ENCODE measurements at regions not wholly inside any gene's neighbourhood (a gene's known extent, or its start where the extent isn't known, plus 50 kb on each side); places are given as distances from the start of the nearest gene placed in this dataset.

- H3K4me3 ChIP-seq (ENCODE audit: low read depth, low read length, poor library complexity, severe bottlenecking): no peak overlapping the region
- H3K27ac ChIP-seq (ENCODE audit: low read depth, low read length, poor library complexity, severe bottlenecking): no peak overlapping the region
- ChIA-PET CTCF (no interaction called here), POLR2A (ENCODE audit: low non-redundant PET) (no interaction called here)
- no peaks in the 10 kb centered on the region for H3K4me1 ChIP-seq (ENCODE audit: insufficient read depth, low read length, poor library complexity, severe bottlenecking)
- TF ChIP-seq CTCF (conservative IDR thresholded peaks at IDR 0.05; ENCODE audit: low read depth, low read length) (no peak), EZH2 (IDR thresholded peaks at IDR 0.05; ENCODE audit: borderline replicate concordance, low read depth, low read length, poor library complexity, severe bottlenecking) (no peak)
- intact Hi-C loops (cut with micrococcal nuclease; ENCODE audit: unreplicated experiment): no loop called here
- DNase-seq (ENCODE audit: low spot score): no peak
- H3K9me3 ChIP-seq (ENCODE audit: low read depth, low read length, poor library complexity, severe bottlenecking): no peaks in the 10 kb centered on the region
- no TSS peak for BruUV-seq (replicated peaks)
- no peaks in the 10 kb centered on the region for H3K36me3 ChIP-seq (ENCODE audit: insufficient read depth, low read length, poor library complexity, severe bottlenecking)
- H3K27me3 ChIP-seq (replicated peaks; ENCODE audit: insufficient read depth, low read depth, low read length, poor library complexity): no peaks in the 10 kb centered on the region
Measured at GRCh38 chr6:91358986-91359385, 772.1 kb upstream of the MAP3K7 start.

GRCh38 chr6:91352878-91353277 lies 766.0 kb upstream of the MAP3K7 start:
- CTCF ChIA-PET: no interaction called here
- H3K4me3 ChIP-seq (ENCODE audit: low read depth, low read length, poor library complexity, severe bottlenecking): no peak overlapping the region
- DNase-seq (ENCODE audit: low spot score): no peak
- POLR2A ChIA-PET (ENCODE audit: low non-redundant PET): interaction anchor here (0.7 kb wide), 1 partner anchor 1891 kb away, joined by 9 read pairs; no protein-coding TSS in a partner anchor
- no peak for TF ChIP-seq EZH2 (IDR thresholded peaks at IDR 0.05; ENCODE audit: borderline replicate concordance, low read depth, low read length, poor library complexity, severe bottlenecking)
- no peak for TF ChIP-seq CTCF (conservative IDR thresholded peaks at IDR 0.05; ENCODE audit: low read depth, low read length)
- intact Hi-C loops (cut with micrococcal nuclease; ENCODE audit: unreplicated experiment): no loop called here
- no peaks in the 10 kb centered on the region for H3K27me3 ChIP-seq (replicated peaks; ENCODE audit: insufficient read depth, low read depth, low read length, poor library complexity)
- no peaks in the 10 kb centered on the region for H3K36me3 ChIP-seq (ENCODE audit: insufficient read depth, low read length, poor library complexity, severe bottlenecking)
- H3K9me3 ChIP-seq (ENCODE audit: low read depth, low read length, poor library complexity, severe bottlenecking): no peaks in the 10 kb centered on the region
- H3K4me1 ChIP-seq (ENCODE audit: insufficient read depth, low read length, poor library complexity, severe bottlenecking): no peaks in the 10 kb centered on the region
- no peak overlapping the region for H3K27ac ChIP-seq (ENCODE audit: low read depth, low read length, poor library complexity, severe bottlenecking)
- no TSS peak for BruUV-seq (replicated peaks)

GRCh38 chr6:91352321-91352720 lies 765.4 kb upstream of the MAP3K7 start:
- DNase-seq (ENCODE audit: low spot score): no peak
- no TSS peak for BruUV-seq (replicated peaks)
- no peaks in the 10 kb centered on the region for H3K9me3 ChIP-seq (ENCODE audit: low read depth, low read length, poor library complexity, severe bottlenecking)
- H3K4me1 ChIP-seq (ENCODE audit: insufficient read depth, low read length, poor library complexity, severe bottlenecking): no peaks in the 10 kb centered on the region
- intact Hi-C loops (cut with micrococcal nuclease; ENCODE audit: unreplicated experiment): no loop called here
- CTCF ChIA-PET: no interaction called here
- no peak overlapping the region for H3K27ac ChIP-seq (ENCODE audit: low read depth, low read length, poor library complexity, severe bottlenecking)
- no peak overlapping the region for H3K4me3 ChIP-seq (ENCODE audit: low read depth, low read length, poor library complexity, severe bottlenecking)
- H3K27me3 ChIP-seq (replicated peaks; ENCODE audit: insufficient read depth, low read depth, low read length, poor library complexity): no peaks in the 10 kb centered on the region
- POLR2A ChIA-PET (ENCODE audit: low non-redundant PET): no interaction called here
- no peaks in the 10 kb centered on the region for H3K36me3 ChIP-seq (ENCODE audit: insufficient read depth, low read length, poor library complexity, severe bottlenecking)
- no peak for TF ChIP-seq CTCF (conservative IDR thresholded peaks at IDR 0.05; ENCODE audit: low read depth, low read length)
- TF ChIP-seq EZH2 (IDR thresholded peaks at IDR 0.05; ENCODE audit: borderline replicate concordance, low read depth, low read length, poor library complexity, severe bottlenecking): no peak

Measured in A673 (cell line).